OCI-LY7 (cell line): ENCODE measurements at regions not wholly inside any gene's neighbourhood (a gene's known extent, or its start where the extent isn't known, plus 50 kb on each side); places are given as distances from the start of the nearest gene placed in this dataset.

Experiments
- CTCF ChIP-seq: fragments of 200-600 bp; sonication (generic); conservative IDR thresholded peaks from 2 replicates; pipeline ENCODE4 v1.5.1; 2014; ENCODE audit warnings: mild to moderate bottlenecking, antibody characterized with exemption, low read length, moderate library complexity, mixed read lengths
- EZH2phosphoT487 ChIP-seq: fragments of 200-600 bp; sonication (generic); IDR thresholded peaks from 2 replicates; pipeline ENCODE4 v1.6.1; 2018; ENCODE audit warnings: low read depth, borderline replicate concordance, mild to moderate bottlenecking, mixed run types, antibody characterized with exemption, low read length, moderate library complexity, mixed read lengths

- no peak for TF ChIP-seq CTCF
- TF ChIP-seq EZH2phosphoT487: no peak
These were observed 466.7 kb upstream of the MIR17HG start for GRCh38 chr13:90880790-90881189.
